Muscle of arm (tissue), 1 donor: ENCODE measurements at regions not wholly inside any gene's neighbourhood (a gene's known extent, or its start where the extent isn't known, plus 50 kb on each side); places are given as distances from the start of the nearest gene placed in this dataset.
"Not testable (repeated sequence)": the region's sequence is repeated elsewhere in the genome, so short reads cannot be mapped to it uniquely, and the experiment has no call there.

Experiments
- DNase-seq: peaks from one replicate; pipeline ENCODE4 v3.0.0-alpha.2; 2013

- DNase-seq, result no peak
Observed at GRCh38 chr3:168976969-168977368, 686.5 kb downstream of the MECOM start.

GRCh38 chr3:168975576-168975975 is 687.9 kb downstream of the MECOM start:
- DNase-seq, result no peak

- no peak for DNase-seq
Observed at GRCh38 chr3:168974617-168975403, 688.7 kb downstream of the MECOM start.

- DNase-seq, result no peak
Observed at GRCh38 chr3:168973897-168974296, 689.6 kb downstream of the MECOM start.

GRCh38 chr3:168973206-168973605 is 690.3 kb downstream of the MECOM start:
- no peak for DNase-seq

GRCh38 chr3:168968609-168969008 is 694.9 kb downstream of the MECOM start:
- no peak for DNase-seq

- DNase-seq, result no peak
Observed at GRCh38 chr3:168964736-168965135, 698.8 kb downstream of the MECOM start.

GRCh38 chr3:168961271-168961670 is 702.2 kb downstream of the MECOM start:
- no peak for DNase-seq

- no peak for DNase-seq
Observed at GRCh38 chr3:168959731-168960130, 703.8 kb downstream of the MECOM start.

- no peak for DNase-seq
Observed at GRCh38 chr3:168958466-168958865, 705.0 kb downstream of the MECOM start.

GRCh38 chr3:168956076-168956475 is 707.4 kb downstream of the MECOM start:
- DNase-seq, result no peak

GRCh38 chr3:168952551-168952950 is 711.0 kb downstream of the MECOM start:
- peak; percentile 2 for DNase-seq

- no peak for DNase-seq
Observed at GRCh38 chr3:168951884-168952283, 711.6 kb downstream of the MECOM start.

GRCh38 chr3:168951368-168951767 is 712.1 kb downstream of the MECOM start:
- no peak for DNase-seq

GRCh38 chr3:168950622-168951021 is 712.9 kb downstream of the MECOM start:
- DNase-seq, result no peak

GRCh38 chr3:168939651-168940238 is 723.8 kb downstream of the MECOM start:
- DNase-seq, result no peak

GRCh38 chr3:168933614-168934013 is 729.9 kb downstream of the MECOM start:
- no peak for DNase-seq

GRCh38 chr3:168929997-168930396 is 733.5 kb downstream of the MECOM start:
- not testable (repeated sequence) for DNase-seq

GRCh38 chr3:168926426-168926825 is 737.1 kb downstream of the MECOM start:
- DNase-seq, result no peak

GRCh38 chr3:168925568-168925967 is 737.9 kb downstream of the MECOM start:
- DNase-seq, result no peak

- DNase-seq, result no peak
Observed at GRCh38 chr3:168914662-168915061, 748.9 kb downstream of the MECOM start.

GRCh38 chr3:168909260-168909659 is 754.3 kb downstream of the MECOM start:
- no peak for DNase-seq

- no peak for DNase-seq
Observed at GRCh38 chr3:168895419-168895818, 768.1 kb downstream of the MECOM start.

- DNase-seq, result no peak
Observed at GRCh38 chr3:168894214-168894613, 769.3 kb downstream of the MECOM start.
